ENCODE measurements at regions not wholly inside any gene's neighbourhood (a gene's known extent, or its start where the extent isn't known, plus 50 kb on each side); places are given as distances from the start of the nearest gene placed in this dataset.

GRCh38 chr15:97461226-97461625 lies 499.3 kb upstream of the ARRDC4 start:
- Histone ChIP-seq H3K4me1 (ENCODE audit: insufficient read depth, low read length) (no peaks in the 10 kb centered on the region), H2AFZ (ENCODE audit: low read length) (no peak overlapping the region), H3K27me3 (ENCODE audit: control insufficient read depth in 1 of 2, insufficient read depth in 2 of 2, low read length in 2 of 2) (no peaks in the 10 kb centered on the region), H4K20me1 (ENCODE audit: insufficient read depth, low read length) (no peaks in the 10 kb centered on the region), H3K4me3 (replicated peaks in 1 of 3; ENCODE audit: insufficient read depth in 1 of 3, low read depth in 2 of 3, low read length in 3 of 3) (no peak overlapping the region), H3K9me3 (ENCODE audit: low read length) (peaks cover 86% of the 10 kb centered on the region), H3K27ac (ENCODE audit: extremely low read length, insufficient read depth, low read length) (no peak overlapping the region), H3K79me2 (ENCODE audit: insufficient read depth, low read length) (no peaks in the 10 kb centered on the region), H3K36me3 (replicated peaks in 1 of 2; ENCODE audit: control insufficient read depth in 1 of 2, insufficient read depth in 2 of 2, low read length in 2 of 2) (no peaks in the 10 kb centered on the region), H3K9ac (ENCODE audit: insufficient read depth, low read depth, low read length) (no peak overlapping the region), H3K4me2 (ENCODE audit: low read depth, low read length) (no peak overlapping the region)
- ATAC-seq (no peak), FAIRE-seq (no peak), DNase-seq (ENCODE audit: low spot score) (no peak)
- intact Hi-C loops (cut with micrococcal nuclease; ENCODE audit: unreplicated experiment): no loop called here
- ChIA-PET CTCF (ENCODE audit: low intra/inter-chr PET ratio, low total read pairs) (no interaction called here), POLR2A (no interaction called here)
- no TSS peak for BruUV-seq (replicated peaks)
- 0% methylated on average over 1 of the region's 1 CpG for WGBS (ENCODE audit: low lambda C conversion rate)
- in situ Hi-C loops (cut with HindIII; ENCODE audit: extremely low pct_ligation_motif_present, low pct_unique_long_range_greater_than_20kb): no loop called here
- TF ChIP-seq ARID2 (CRISPR knock-in tag; IDR thresholded peaks at IDR 0.05; ENCODE audit: borderline replicate concordance) (no peak), ZNF333 (CRISPR knock-in tag; IDR thresholded peaks at IDR 0.05; ENCODE audit: borderline replicate concordance) (no peak), GFI1 (CRISPR knock-in tag; IDR thresholded peaks at IDR 0.05; ENCODE audit: borderline replicate concordance) (no peak), KLF12 (CRISPR knock-in tag; IDR thresholded peaks at IDR 0.05; ENCODE audit: borderline replicate concordance) (no peak), STAT6 (CRISPR knock-in tag; IDR thresholded peaks at IDR 0.05; ENCODE audit: borderline replicate concordance) (no peak), ZNF512B (CRISPR knock-in tag; IDR thresholded peaks at IDR 0.05; ENCODE audit: borderline replicate concordance) (no peak), CTCF (CRISPR knock-in tag; IDR thresholded peaks at IDR 0.05) (no peak), THAP9 (CRISPR knock-in tag; IDR thresholded peaks at IDR 0.05; ENCODE audit: borderline replicate concordance) (no peak), ZNF619 (CRISPR knock-in tag; IDR thresholded peaks at IDR 0.05) (no peak), ZNF598 (CRISPR knock-in tag; IDR thresholded peaks at IDR 0.05; ENCODE audit: borderline replicate concordance) (no peak), RARA (CRISPR knock-in tag; IDR thresholded peaks at IDR 0.05) (no peak), MAFF (IDR thresholded peaks at IDR 0.05; ENCODE audit: low read depth, low read length) (no peak), ZNF503 (CRISPR knock-in tag; IDR thresholded peaks at IDR 0.05) (no peak)

Measured in HepG2 (cell line).